GM06990 (cell line): ENCODE measurements at regions not wholly inside any gene's neighbourhood (a gene's known extent, or its start where the extent isn't known, plus 50 kb on each side); places are given as distances from the start of the nearest gene placed in this dataset.
"Not testable (repeated sequence)": the region's sequence is repeated elsewhere in the genome, so short reads cannot be mapped to it uniquely, and the experiment has no call there.

Experiments used
- DNase-seq: peaks from one replicate; pipeline ENCODE4 v3.0.0-alpha.2; 2011; ENCODE audit not compliant: insufficient read length; ENCODE audit errors: extremely low read depth
- H3K27me3 ChIP-seq: replicated peaks from 2 replicates; pipeline ENCODE4 v1.6.0; 2011; ENCODE audit warnings: low read length; ENCODE audit not compliant: control insufficient read depth, insufficient read depth
- H3K36me3 ChIP-seq: 2 replicates; pipeline ENCODE4 v1.5.1; 2011; ENCODE audit warnings: low read length; ENCODE audit not compliant: control insufficient read depth, insufficient read depth
- H3K4me3 ChIP-seq: replicated peaks from 2 replicates; pipeline ENCODE4 v1.5.1; 2011; ENCODE audit warnings: low read depth, mild to moderate bottlenecking, control low read depth, low read length
- CTCF ChIP-seq: IDR thresholded peaks from 2 replicates; pipeline ENCODE4 v1.5.1; 2011; ENCODE audit warnings: low read length, control low read depth, mild to moderate bottlenecking, inconsistent platforms; ENCODE audit not compliant: insufficient read depth, poor library complexity, severe bottlenecking

DNA sequence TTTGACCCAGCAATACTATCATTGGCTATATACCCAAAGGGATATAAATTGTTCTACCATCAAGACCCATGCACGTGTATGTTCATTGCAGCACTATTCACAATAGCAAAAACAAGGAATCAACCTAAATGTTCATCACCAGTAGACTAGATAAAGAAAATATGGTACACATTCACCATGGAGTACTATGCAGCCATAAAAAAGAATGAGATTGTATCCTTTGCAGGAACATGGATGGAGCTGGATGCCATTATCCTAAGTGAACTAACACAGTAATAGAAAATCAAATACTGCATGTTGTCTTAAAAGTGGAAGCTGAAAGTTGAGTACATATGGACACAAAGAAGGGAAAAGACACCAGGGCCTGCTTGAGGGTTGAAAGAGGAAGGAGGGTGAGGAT lies 803.1 kb upstream of the PCDH10 start:
- Histone ChIP-seq H3K4me3 (no peak overlapping the region), H3K27me3 (no peaks in the 10 kb centered on the region), H3K36me3 (no peaks in the 10 kb centered on the region)
- no peak for DNase-seq
- TF ChIP-seq CTCF, result no peak

- not testable (repeated sequence) for H3K27me3 ChIP-seq, H3K4me3 ChIP-seq, H3K36me3 ChIP-seq, DNase-seq
Observed at GRCh38 chr4:132351606-132352005, 797.5 kb upstream of the PCDH10 start.

GRCh38 chr4:132382243-132382642 lies 766.9 kb upstream of the PCDH10 start:
- no peaks in the 10 kb centered on the region for H3K27me3 ChIP-seq
- H3K36me3 ChIP-seq, result no peaks in the 10 kb centered on the region
- no peak overlapping the region for H3K4me3 ChIP-seq
- no peak for DNase-seq
- TF ChIP-seq CTCF, result no peak

DNA sequence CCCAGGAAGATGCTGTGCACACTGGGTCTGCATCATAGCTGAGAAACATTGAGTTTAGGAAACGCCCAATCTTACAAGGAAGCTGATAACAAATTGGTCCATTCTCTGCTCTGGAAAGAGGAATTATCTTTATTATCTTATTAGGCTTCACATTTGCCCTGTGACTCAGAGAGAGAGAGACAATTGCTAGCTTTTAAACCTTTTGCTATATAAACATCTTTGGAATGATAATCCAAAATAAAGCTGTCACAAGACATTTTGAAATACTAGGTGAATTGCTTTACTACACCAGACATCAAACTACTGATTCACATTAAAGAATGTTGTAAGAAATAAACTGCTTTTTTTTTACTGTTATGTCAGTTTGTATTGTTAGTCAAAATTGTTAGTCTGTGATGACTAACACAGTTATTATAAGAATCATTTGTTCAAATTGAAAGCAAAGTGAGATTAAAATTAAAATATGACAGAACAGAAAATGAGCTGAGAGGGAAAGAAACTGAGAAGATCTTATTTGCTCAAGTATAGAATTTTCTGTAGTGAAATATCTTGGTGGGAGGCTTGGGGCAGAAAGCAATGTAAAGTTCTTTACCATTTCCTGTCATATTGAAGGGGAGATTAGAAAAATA lies 765.4 kb upstream of the PCDH10 start:
- TF ChIP-seq CTCF, result no peak
- Histone ChIP-seq H3K27me3 (no peaks in the 10 kb centered on the region), H3K4me3 (no peak overlapping the region), H3K36me3 (no peaks in the 10 kb centered on the region)
- no peak for DNase-seq

DNA sequence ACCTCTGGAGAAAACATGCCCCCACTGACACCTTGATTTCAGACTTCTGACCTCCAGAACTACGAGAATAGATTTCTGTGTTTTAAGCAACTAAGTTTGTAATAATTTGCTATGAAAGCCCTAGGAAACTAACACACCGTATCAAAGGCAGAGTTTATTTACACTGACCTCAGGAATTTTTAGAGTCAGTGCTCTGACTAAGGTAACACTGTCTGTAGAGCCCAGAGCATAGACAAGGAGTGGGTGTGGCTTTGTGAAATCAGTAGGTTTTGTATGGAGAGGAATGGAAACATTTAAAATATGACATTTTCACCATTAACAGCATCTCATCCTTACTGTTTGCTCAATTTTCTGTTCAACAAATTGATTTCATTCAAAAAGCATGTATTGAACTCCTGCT lies 764.4 kb upstream of the PCDH10 start:
- Histone ChIP-seq H3K36me3 (no peaks in the 10 kb centered on the region), H3K4me3 (no peak overlapping the region), H3K27me3 (no peaks in the 10 kb centered on the region)
- DNase-seq, result no peak
- TF ChIP-seq CTCF, result no peak

GRCh38 chr4:132386130-132386529 lies 763.0 kb upstream of the PCDH10 start:
- Histone ChIP-seq H3K4me3 (no peak overlapping the region), H3K36me3 (no peaks in the 10 kb centered on the region), H3K27me3 (no peaks in the 10 kb centered on the region)
- no peak for TF ChIP-seq CTCF
- DNase-seq, result no peak
